SK-N-SH (cell line): ENCODE measurements at regions not wholly inside any gene's neighbourhood (a gene's known extent, or its start where the extent isn't known, plus 50 kb on each side); places are given as distances from the start of the nearest gene placed in this dataset.

Experiments
- CTCF ChIA-PET: fragments of 300-600, 350-600 bp; formaldehyde crosslinking; extraction: SDS; loops from one replicate; lab custom pipeline; 2021; lab: Yijun Ruan, JAX
- POLR2A ChIA-PET: fragments of 350-600 bp; sonication (Branson Sonifier 250); formaldehyde crosslinking; extraction: SDS; loops from one replicate; lab custom pipeline; 2020; ENCODE audit warnings: antibody characterized with exemption, inconsistent platforms; lab: Yijun Ruan, JAX
- DNase-seq: peaks from one replicate; pipeline ENCODE4 v3.0.0; 2012
- H2AFZ ChIP-seq: fragments of 200-600 bp; sonication (generic); 2 replicates; pipeline ENCODE4 v1.8.1; 2016; ENCODE audit warnings: antibody characterized with exemption, mild to moderate bottlenecking, low read depth
- H3F3A ChIP-seq: fragments of 200-600 bp; sonication (generic); replicated peaks from 2 replicates; pipeline ENCODE3; 2016; ENCODE audit warnings: antibody characterized with exemption, mild to moderate bottlenecking; ENCODE audit not compliant: insufficient read depth
- H3K27ac ChIP-seq, 2 experiments: fragments of 200-500 bp in 1 of 2; fragments of 200-600 bp in 1 of 2; sonication (Bioruptor generic) in 1 of 2; sonication (generic), shearing (Covaris generic) in 1 of 2; 2 replicates each; pipeline versions ENCODE4 v1.5.1 to v1.6.1; 2014 to 2016; ENCODE audit warnings: low read depth in 2 of 2, inconsistent platforms in 1 of 2, low read length in 1 of 2, mild to moderate bottlenecking in 1 of 2, mixed read lengths in 1 of 2
- H3K27me3 ChIP-seq: fragments of 200-600 bp; sonication (generic), shearing (Covaris generic); 2 replicates; pipeline ENCODE4 v1.6.1; 2016; ENCODE audit warnings: mixed run types; ENCODE audit not compliant: insufficient read depth
- H3K36me3 ChIP-seq, 2 experiments: fragments of 200-500 bp in 1 of 2; fragments of 200-600 bp in 1 of 2; sonication (Bioruptor generic) in 1 of 2; sonication (generic) in 1 of 2; replicated peaks in 1 of 2; 2 replicates each; pipeline versions ENCODE3 to v1.5.1; 2014 to 2016; ENCODE audit warnings: low read length in 1 of 2, mild to moderate bottlenecking in 1 of 2; ENCODE audit not compliant: insufficient read depth in 2 of 2, control insufficient read depth in 1 of 2
- H3K4me1 ChIP-seq, 2 experiments: fragments of 200-500 bp in 1 of 2; fragments of 200-600 bp in 1 of 2; sonication (Bioruptor generic) in 1 of 2; sonication (generic), shearing (Covaris generic) in 1 of 2; 2 replicates each; pipeline versions ENCODE4 v1.5.1 to v1.6.1; 2014 to 2016; ENCODE audit warnings: low read depth in 1 of 2, low read length in 1 of 2, mixed run types in 1 of 2; ENCODE audit not compliant: insufficient read depth in 2 of 2, control insufficient read depth in 1 of 2
- H3K4me2 ChIP-seq: fragments of 200-600 bp; sonication (generic), shearing (Covaris generic); 2 replicates; pipeline ENCODE4 v1.6.1; 2017; ENCODE audit warnings: mixed run types
- H3K4me3 ChIP-seq, 2 experiments: fragments of 200-500 bp in 1 of 2; fragments of 200-600 bp in 1 of 2; sonication (Bioruptor generic) in 1 of 2; sonication (generic), shearing (Covaris generic) in 1 of 2; 2 replicates each; pipeline versions ENCODE4 v1.5.1 to v1.8.1; 2014 to 2016; ENCODE audit warnings: low read depth in 2 of 2, inconsistent platforms in 1 of 2, low read length in 1 of 2, mild to moderate bottlenecking in 1 of 2, mixed read lengths in 1 of 2, moderate library complexity in 1 of 2
- H3K79me2 ChIP-seq: fragments of 200-600 bp; sonication (generic); 2 replicates; pipeline ENCODE4 v1.8.1; 2017; ENCODE audit warnings: mild to moderate bottlenecking; ENCODE audit not compliant: insufficient read depth
- H3K9ac ChIP-seq: fragments of 200-600 bp; sonication (generic); 2 replicates; pipeline ENCODE4 v1.6.1; 2017; ENCODE audit warnings: mixed run types
- H3K9me2 ChIP-seq: fragments of 200-600 bp; sonication (generic); 2 replicates; pipeline ENCODE4 v1.6.1; 2017; ENCODE audit warnings: mixed run types
- H3K9me3 ChIP-seq: fragments of 200-600 bp; sonication (generic); 2 replicates; pipeline ENCODE4 v1.6.1; 2017; ENCODE audit warnings: mixed run types, mild to moderate bottlenecking, moderate library complexity
- H4K20me1 ChIP-seq: fragments of 200-600 bp; sonication (generic); 2 replicates; pipeline ENCODE4 v1.6.1; 2017; ENCODE audit warnings: mild to moderate bottlenecking, mixed run types; ENCODE audit not compliant: insufficient read depth
- CTCF ChIP-seq: fragments of 200-600 bp; sonication (generic); IDR thresholded peaks from 2 replicates; pipeline ENCODE4 v1.6.1; 2017; ENCODE audit warnings: antibody characterized with exemption, mild to moderate bottlenecking, moderate library complexity
- EP300 ChIP-seq, 2 experiments: IDR thresholded peaks; 2 replicates each; pipeline versions ENCODE4 v1.4.0 to v1.6.1; 2012; ENCODE audit warnings: borderline replicate concordance in 1 of 2, low read depth in 1 of 2, low read length in 1 of 2
- EZH2phosphoT487 ChIP-seq: fragments of 200-600 bp; sonication (generic); IDR thresholded peaks from 2 replicates; pipeline ENCODE4 v1.6.1; 2017; ENCODE audit warnings: low read depth, mixed run types, mild to moderate bottlenecking, antibody characterized with exemption, moderate library complexity, borderline replicate concordance
- FOXM1 ChIP-seq: IDR thresholded peaks from 2 replicates; pipeline ENCODE4 v1.4.0; 2012; ENCODE audit warnings: low read depth, mild to moderate bottlenecking
- MXI1 ChIP-seq: IDR thresholded peaks from 2 replicates; pipeline ENCODE4 v1.6.1; 2012; ENCODE audit warnings: mild to moderate bottlenecking, low read depth, low read length, improper control_type of control experiment
- POLR2AphosphoS5 ChIP-seq: IDR thresholded peaks from 2 replicates; pipeline ENCODE4 v1.6.1; 2012; ENCODE audit warnings: low read depth, low read length
- REST ChIP-seq: IDR thresholded peaks from 2 replicates; pipeline ENCODE4 v1.6.1; 2012; ENCODE audit warnings: mild to moderate bottlenecking, low read depth, low read length, moderate library complexity
- RFX5 ChIP-seq: IDR thresholded peaks from 2 replicates; pipeline ENCODE4 v1.6.1; 2012; ENCODE audit warnings: mild to moderate bottlenecking, improper control_type of control experiment, low read length
- SMC3 ChIP-seq: IDR thresholded peaks from 2 replicates; pipeline ENCODE4 v1.6.1; 2012; ENCODE audit warnings: low read depth, low read length, improper control_type of control experiment
- TAF1 ChIP-seq: IDR thresholded peaks from 2 replicates; pipeline ENCODE4 v1.6.1; 2012; ENCODE audit warnings: low read depth, mild to moderate bottlenecking, low read length, moderate library complexity, borderline replicate concordance
- TEAD4 ChIP-seq: IDR thresholded peaks from 2 replicates; pipeline ENCODE4 v1.4.0; 2012; ENCODE audit warnings: mild to moderate bottlenecking, borderline replicate concordance; ENCODE audit not compliant: insufficient read depth
- USF2 ChIP-seq: fragments of 150-350 bp; IDR thresholded peaks from 2 replicates; pipeline ENCODE4 v1.6.1; 2017; ENCODE audit warnings: antibody characterized with exemption, low read length, low read depth, borderline replicate concordance
- YY1 ChIP-seq: IDR thresholded peaks from 2 replicates; pipeline ENCODE4 v1.4.0; 2012; ENCODE audit warnings: low read depth, mild to moderate bottlenecking
- WGBS: methylation state at CpG from one replicate; pipeline ENCODE4 v1.1.6; 2017; ENCODE audit warnings: low lambda C conversion rate; 5-methylcytosine and 5-hydroxymethylcytosine counted together

GRCh38 chr1:198841477-198841876, 202.6 kb downstream of the PTPRC start:
- H4K20me1 ChIP-seq = no peaks in the 10 kb centered on the region
- no peak overlapping the region for H3K4me2 ChIP-seq
- H3K4me1 ChIP-seq = no peaks in the 10 kb centered on the region
- no peaks in the 10 kb centered on the region for H3K79me2 ChIP-seq
- no peak overlapping the region for H3K4me3 ChIP-seq
- no peak for TF ChIP-seq RFX5
- TF ChIP-seq SMC3 = no peak
- TF ChIP-seq REST = no peak
- no peak for TF ChIP-seq YY1
- TF ChIP-seq EP300 (IDR thresholded peaks at IDR 0.05; ENCODE audit: borderline replicate concordance in 1 of 2, low read depth in 1 of 2, low read length in 1 of 2) = no peak
- TF ChIP-seq CTCF = no peak
- no peak for TF ChIP-seq TAF1
- TF ChIP-seq MXI1 = no peak
- TF ChIP-seq POLR2AphosphoS5 = no peak
- no peak for TF ChIP-seq FOXM1
- TF ChIP-seq USF2 = no peak
- no peak for TF ChIP-seq TEAD4
- TF ChIP-seq EZH2phosphoT487 = no peak
- H3K9me2 ChIP-seq = no peaks in the 10 kb centered on the region
- CTCF ChIA-PET = no interaction called here
- no peaks in the 10 kb centered on the region for H3F3A ChIP-seq
- no peak overlapping the region for H3K9ac ChIP-seq
- no peak overlapping the region for H2AFZ ChIP-seq
- no peak for DNase-seq
- POLR2A ChIA-PET = no interaction called here
- H3K27ac ChIP-seq = no peak overlapping the region
- 91% methylated on average over 3 of the region's 3 CpGs for WGBS
- H3K36me3 ChIP-seq = peaks cover 2 to 12% of the 10 kb centered on the region in 2 experiments
- H3K27me3 ChIP-seq = no peaks in the 10 kb centered on the region
- no peaks in the 10 kb centered on the region for H3K9me3 ChIP-seq
